Medulla oblongata (tissue), 1 donor: ENCODE measurements at regions not wholly inside any gene's neighbourhood (a gene's known extent, or its start where the extent isn't known, plus 50 kb on each side); places are given as distances from the start of the nearest gene placed in this dataset.

Experiments
- DNase-seq: peaks from one replicate; pipeline ENCODE4 v3.0.0-alpha.2; 2015; ENCODE audit errors: extremely low spot score

DNA sequence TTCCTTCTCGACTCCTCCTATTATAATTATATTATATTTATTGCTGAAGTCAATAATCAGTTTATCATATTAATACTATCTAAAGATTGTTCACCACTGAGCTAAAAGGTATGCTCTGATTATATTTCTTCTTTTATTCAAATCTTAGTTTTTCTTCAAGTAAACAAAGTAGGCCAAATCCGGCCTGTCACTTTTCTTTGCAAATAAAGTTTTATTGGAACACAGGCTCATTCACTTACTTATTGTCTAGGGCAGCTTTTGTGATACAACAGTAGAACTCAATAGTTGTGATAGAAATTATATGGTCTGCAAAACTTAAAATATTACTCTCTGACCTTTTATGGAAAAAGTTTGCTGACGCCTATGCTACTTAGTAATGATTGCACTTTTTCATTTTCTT is 92.4 kb upstream of the DNAJC19 start:
- no peak for DNase-seq

DNA sequence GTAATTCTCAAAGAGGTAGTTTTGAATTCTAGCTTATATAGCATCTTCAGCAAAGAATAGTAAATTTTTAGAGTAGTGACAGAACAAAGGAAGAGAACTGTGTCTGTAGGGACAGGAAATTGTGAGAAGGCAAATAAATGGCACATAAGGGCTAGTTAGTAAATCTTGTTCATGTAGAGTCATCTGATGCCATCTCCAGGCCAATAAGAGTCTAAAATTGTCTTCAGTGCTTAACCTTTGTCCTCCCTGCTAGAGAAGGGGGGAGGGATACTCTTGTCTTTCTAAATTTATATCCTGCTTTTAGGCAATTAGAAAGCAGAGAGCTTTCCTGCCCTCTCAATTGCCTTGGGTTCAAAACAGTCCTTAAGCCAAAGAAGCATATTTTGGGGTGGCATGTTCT is 87.0 kb upstream of the DNAJC19 start:
- DNase-seq: no peak

DNA sequence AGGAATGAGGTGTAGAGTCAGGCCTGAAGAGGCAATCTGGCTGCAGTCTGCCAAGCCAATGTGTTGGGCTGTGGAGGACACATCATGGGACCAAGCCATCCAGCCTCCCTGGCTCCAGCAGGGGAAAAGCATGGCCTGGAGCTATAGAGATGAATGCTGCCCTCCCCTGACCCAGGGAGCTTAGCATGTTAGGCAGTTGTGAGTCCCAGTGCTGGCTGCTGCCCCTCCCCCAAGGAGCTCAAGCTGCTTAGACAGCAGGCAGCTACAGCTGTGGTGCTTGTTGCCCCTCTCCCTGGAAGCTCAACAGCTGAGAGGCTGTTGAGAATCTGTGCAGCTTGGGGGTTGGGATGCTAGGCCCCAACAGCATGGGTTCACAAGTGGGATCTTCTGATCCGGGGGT is 85.6 kb upstream of the DNAJC19 start:
- DNase-seq: no peak

- DNase-seq: no peak
Measured at GRCh38 chr3:181066143-181067087, 76.9 kb upstream of the DNAJC19 start.

DNA sequence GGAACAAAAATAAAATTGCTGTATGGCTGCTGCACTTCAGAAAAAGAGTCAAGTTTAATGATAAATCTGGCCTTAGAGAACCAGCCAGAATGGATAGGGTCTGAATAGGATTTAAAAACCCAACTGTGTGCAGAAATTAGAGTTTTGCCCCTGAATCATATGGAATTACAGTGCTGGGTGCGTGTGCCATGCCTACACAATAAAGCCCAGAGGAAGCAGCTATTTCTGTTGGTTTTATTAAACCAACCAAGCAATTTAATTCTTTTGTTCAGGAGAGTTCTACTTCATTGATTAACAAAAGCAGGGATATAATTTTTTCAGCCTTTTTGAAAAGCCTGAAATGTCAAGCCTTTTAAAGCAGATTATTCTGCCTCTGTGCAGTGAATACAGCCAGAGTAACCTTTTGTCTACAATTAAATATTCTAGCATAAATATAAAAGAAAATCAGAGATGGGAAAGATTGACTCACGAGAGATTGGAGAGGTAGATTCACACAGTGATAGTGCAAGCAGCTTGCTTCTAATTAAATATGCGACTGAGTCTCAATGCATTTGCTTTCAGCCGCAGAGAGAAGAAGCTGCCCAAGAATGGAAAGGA is 66.7 kb upstream of the DNAJC19 start:
- no peak for DNase-seq

- DNase-seq: no peak
Measured at GRCh38 chr3:181054538-181054937, 65.0 kb upstream of the DNAJC19 start.

DNA sequence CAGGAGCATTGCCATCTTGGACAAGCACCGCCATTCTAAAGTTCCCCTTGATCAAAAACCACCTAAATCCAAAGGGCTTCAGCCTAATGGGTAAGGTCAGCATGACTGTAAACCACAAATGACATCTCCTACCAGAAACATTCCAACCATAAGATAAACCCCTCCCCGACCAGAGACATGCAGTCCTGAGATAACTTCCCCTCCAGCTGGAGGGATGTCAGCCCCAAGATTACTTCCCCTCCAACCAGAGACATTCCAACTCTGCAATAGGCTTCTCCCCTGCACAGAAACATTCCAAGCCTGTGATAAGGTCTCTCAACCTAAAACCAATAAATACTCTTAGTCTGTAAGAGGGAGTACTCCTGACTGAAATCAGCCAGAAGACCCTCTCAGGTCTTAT is 62.7 kb upstream of the DNAJC19 start:
- DNase-seq: no peak

- no peak for DNase-seq
Measured at GRCh38 chr3:181050738-181051137, 61.2 kb upstream of the DNAJC19 start.

DNA sequence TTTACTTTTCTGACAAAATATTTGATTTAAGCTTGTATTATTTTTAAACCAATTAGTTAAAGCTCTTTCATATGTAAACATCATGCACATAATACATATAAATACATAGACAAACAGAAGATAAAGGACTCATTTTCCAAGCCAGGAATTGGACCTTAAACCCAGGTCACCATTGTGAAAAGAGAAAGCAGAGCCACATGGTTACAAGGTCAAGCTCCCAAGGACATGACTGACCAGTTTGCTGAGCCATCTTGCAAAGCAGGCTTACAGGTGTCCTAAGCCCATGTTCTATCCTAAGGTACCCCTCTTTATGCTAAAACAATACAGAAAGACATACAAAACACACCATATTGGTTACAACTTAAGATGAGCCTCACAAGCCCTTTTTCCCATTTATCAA is 50.5 kb upstream of the DNAJC19 start:
- no peak for DNase-seq
